Neuronal stem cell (in vitro differentiated cells): ENCODE measurements at regions not wholly inside any gene's neighbourhood (a gene's known extent, or its start where the extent isn't known, plus 50 kb on each side); places are given as distances from the start of the nearest gene placed in this dataset.

ENCODE experiments used
- DNase-seq: peaks from one replicate; pipeline ENCODE4 v3.0.0-alpha.2; 2013; ENCODE audit warnings: low spot score
- H2AFZ ChIP-seq: one replicate; pipeline ENCODE4 v1.6.1; 2013; ENCODE audit warnings: mild to moderate bottlenecking, low read length, inconsistent platforms
- H2AK5ac ChIP-seq: 2 replicates; pipeline ENCODE4 v1.6.1; 2013; ENCODE audit warnings: low read depth, mild to moderate bottlenecking, inconsistent platforms, low read length, moderate library complexity, mixed read lengths
- H2BK120ac ChIP-seq: 2 replicates; pipeline ENCODE4 v1.6.1; 2013; ENCODE audit warnings: low read depth, mild to moderate bottlenecking, inconsistent platforms, low read length, moderate library complexity, mixed read lengths
- H2BK12ac ChIP-seq: one replicate; pipeline ENCODE4 v1.6.1; 2013; ENCODE audit warnings: low read length, inconsistent platforms
- H2BK15ac ChIP-seq: 2 replicates; pipeline ENCODE4 v1.6.1; 2013; ENCODE audit warnings: mild to moderate bottlenecking, low read length, inconsistent platforms, mixed read lengths
- H2BK5ac ChIP-seq: one replicate; pipeline ENCODE4 v1.6.1; 2013; ENCODE audit warnings: inconsistent platforms, mild to moderate bottlenecking, low read length, moderate library complexity
- H3K14ac ChIP-seq: one replicate; pipeline ENCODE4 v1.6.1; 2013; ENCODE audit warnings: low read length, inconsistent platforms
- H3K18ac ChIP-seq: 2 replicates; pipeline ENCODE4 v1.6.1; 2013; ENCODE audit warnings: low read length, inconsistent platforms
- H3K23ac ChIP-seq: 2 replicates; pipeline ENCODE4 v1.6.1; 2013; ENCODE audit warnings: low read depth, mild to moderate bottlenecking, mixed read lengths, low read length, inconsistent platforms; ENCODE audit not compliant: poor library complexity
- H3K27ac ChIP-seq: replicated peaks from 3 replicates; pipeline ENCODE4 v1.5.1; 2013; ENCODE audit warnings: low read length, inconsistent platforms
- H3K27me3 ChIP-seq, 3 experiments: 2 replicates each; pipeline ENCODE4 v1.6.1; 2013; ENCODE audit warnings: low read length in 3 of 3, mild to moderate bottlenecking in 2 of 3, inconsistent platforms in 1 of 3, low read depth in 1 of 3, mixed read lengths in 1 of 3, moderate library complexity in 1 of 3; ENCODE audit not compliant: control insufficient read depth in 3 of 3, insufficient read depth in 3 of 3
- H3K36me3 ChIP-seq, 2 donors: replicated peaks in 1 of 2; 2 replicates each; pipeline ENCODE4 v1.6.1; 2013; ENCODE audit warnings: low read length in 2 of 2; ENCODE audit not compliant: control insufficient read depth in 2 of 2, insufficient read depth in 2 of 2
- H3K4ac ChIP-seq: 2 replicates; pipeline ENCODE4 v1.6.1; 2013; ENCODE audit warnings: inconsistent platforms, mild to moderate bottlenecking, low read length, moderate library complexity
- H3K4me1 ChIP-seq, 2 donors: 1 replicate in 1 of 2; 2 replicates in 1 of 2; pipeline ENCODE4 v1.6.1; 2013; ENCODE audit warnings: low read length in 2 of 2, low read depth in 1 of 2; ENCODE audit not compliant: control insufficient read depth in 2 of 2, insufficient read depth in 1 of 2
- H3K4me2 ChIP-seq: one replicate; pipeline ENCODE4 v1.6.1; 2013; ENCODE audit warnings: mild to moderate bottlenecking, low read length, inconsistent platforms; ENCODE audit not compliant: insufficient read depth, poor library complexity, severe bottlenecking
- H3K4me3 ChIP-seq, 2 donors: 2 replicates each; pipeline ENCODE4 v1.5.1; 2013; ENCODE audit warnings: low read length in 2 of 2, mild to moderate bottlenecking in 2 of 2, inconsistent platforms in 1 of 2, moderate library complexity in 1 of 2
- H3K79me1 ChIP-seq: one replicate; pipeline ENCODE4 v1.6.1; 2013; ENCODE audit warnings: low read depth, mild to moderate bottlenecking, inconsistent platforms, low read length, moderate library complexity
- H3K9ac ChIP-seq: one replicate; pipeline ENCODE4 v1.6.1; 2013; ENCODE audit warnings: mild to moderate bottlenecking, low read depth, low read length, inconsistent platforms; ENCODE audit not compliant: poor library complexity
- H3K9me3 ChIP-seq, 2 donors: replicated peaks in 1 of 2; 2 replicates each; pipeline versions ENCODE3 to v1.6.1; 2013; ENCODE audit warnings: low read length in 2 of 2, mild to moderate bottlenecking in 2 of 2, inconsistent platforms in 1 of 2, low read depth in 1 of 2, mixed read lengths in 1 of 2, moderate library complexity in 1 of 2; ENCODE audit not compliant: control insufficient read depth in 2 of 2, insufficient read depth in 1 of 2
- H4K8ac ChIP-seq: one replicate; pipeline ENCODE4 v1.6.1; 2013; ENCODE audit warnings: low read depth, mild to moderate bottlenecking, inconsistent platforms, low read length, moderate library complexity
- H4K91ac ChIP-seq: one replicate; pipeline ENCODE4 v1.6.1; 2013; ENCODE audit warnings: low read length, low read depth, mild to moderate bottlenecking, inconsistent platforms; ENCODE audit not compliant: poor library complexity
- WGBS, 2 donors: extraction: QIAGEN DNeasy Blood & Tissue Kit; methylation state at CpG; one replicate each; pipeline ENCODE4 v1.1.7; 2013; ENCODE audit warnings: missing lambda C conversion rate in 2 of 2, mixed read lengths in 1 of 2; ENCODE audit not compliant: insufficient read length in 2 of 2, insufficient replicate concordance in 1 of 2; ENCODE audit errors: extremely low coverage in 2 of 2; 5-methylcytosine and 5-hydroxymethylcytosine counted together

GRCh38 chr3:135844386-135844785 is 121.1 kb upstream of the PPP2R3A start:
- Histone ChIP-seq H3K27me3 (no peaks in the 10 kb centered on the region), H3K9ac (no peak overlapping the region), H2BK12ac (no peak overlapping the region), H3K14ac (no peak overlapping the region), H3K79me1 (no peaks in the 10 kb centered on the region), H2BK120ac (no peak overlapping the region), H3K23ac (no peak overlapping the region), H2AFZ (no peak overlapping the region), H3K4me2 (no peak overlapping the region), H3K27ac (no peak overlapping the region), H4K91ac (no peak overlapping the region), H3K4me3 (no peak overlapping the region), H3K4me1 (no peaks in the 10 kb centered on the region), H3K9me3 (no peaks in the 10 kb centered on the region), H3K4ac (no peak overlapping the region), H2AK5ac (no peak overlapping the region), H2BK5ac (no peak overlapping the region), H3K18ac (no peak overlapping the region), H4K8ac (no peak overlapping the region), H2BK15ac (no peak overlapping the region), H3K36me3 (no peaks in the 10 kb centered on the region)
- DNase-seq: no peak

DNA sequence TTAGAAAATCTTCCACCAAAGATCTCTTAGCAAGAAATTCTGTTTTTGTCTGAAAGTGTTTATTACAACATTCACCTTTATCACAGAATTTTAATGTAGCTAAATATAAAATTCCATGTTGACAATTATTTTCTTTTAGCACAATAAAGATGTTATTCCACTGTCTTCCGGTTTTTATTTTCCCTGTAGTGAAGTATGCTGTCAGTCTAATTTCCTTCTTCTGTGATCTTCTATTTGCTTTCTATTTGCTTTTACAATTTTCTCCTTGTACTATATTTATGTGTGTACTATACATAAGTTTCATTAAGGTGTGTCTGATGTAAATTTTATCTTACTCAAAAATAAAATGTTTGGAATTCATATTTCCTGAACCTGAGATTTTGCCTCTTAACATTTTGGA is 117.5 kb upstream of the PPP2R3A start:
- Histone ChIP-seq H3K9ac (no peak overlapping the region), H3K18ac (no peak overlapping the region), H3K27ac (no peak overlapping the region), H4K91ac (no peak overlapping the region), H3K9me3 (no peaks in the 10 kb centered on the region), H2BK120ac (no peak overlapping the region), H2AFZ (no peak overlapping the region), H4K8ac (no peak overlapping the region), H2BK5ac (no peak overlapping the region), H2BK15ac (no peak overlapping the region), H3K4me3 (no peak overlapping the region), H3K4me1 (no peaks in the 10 kb centered on the region), H3K27me3 (no peaks in the 10 kb centered on the region), H3K4ac (no peak overlapping the region), H3K4me2 (no peak overlapping the region), H3K14ac (no peak overlapping the region), H3K23ac (no peak overlapping the region), H2BK12ac (no peak overlapping the region), H3K36me3 (no peaks in the 10 kb centered on the region), H3K79me1 (no peaks in the 10 kb centered on the region), H2AK5ac (no peak overlapping the region)
- no CpG with 5 or more reads among the region's 1 CpG for WGBS, 2 donors
- no peak for DNase-seq

DNA sequence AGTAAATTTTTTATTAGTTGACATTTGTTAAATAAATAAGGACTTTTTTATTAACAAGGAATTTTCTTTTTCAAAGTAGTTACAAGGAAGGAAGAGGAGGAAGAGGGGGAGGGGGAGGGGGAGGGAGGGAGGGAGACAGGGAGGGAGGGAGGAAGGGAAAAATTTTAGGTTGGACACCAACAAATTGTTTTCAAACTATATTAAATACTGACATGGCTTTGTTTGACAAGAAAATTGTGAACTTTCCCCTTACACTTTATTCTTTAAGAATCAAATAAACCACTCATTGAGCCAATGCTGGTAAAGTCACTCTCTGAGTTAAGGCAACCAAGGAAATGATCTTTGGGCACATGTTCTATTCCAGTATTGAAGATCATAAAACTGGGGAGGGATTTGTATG is 115.7 kb upstream of the PPP2R3A start:
- no peak overlapping the region for H3K23ac ChIP-seq
- no peak overlapping the region for H3K27ac ChIP-seq
- H3K14ac ChIP-seq: no peak overlapping the region
- no peak overlapping the region for H2AK5ac ChIP-seq
- H3K4me3 ChIP-seq: no peak overlapping the region
- no peak overlapping the region for H3K18ac ChIP-seq
- no peak overlapping the region for H3K9ac ChIP-seq
- H3K4me1 ChIP-seq: no peaks in the 10 kb centered on the region
- DNase-seq: no peak
- no peak overlapping the region for H4K91ac ChIP-seq
- H2AFZ ChIP-seq: no peak overlapping the region
- no peak overlapping the region for H2BK12ac ChIP-seq
- H3K4me2 ChIP-seq: no peak overlapping the region
- no peak overlapping the region for H2BK5ac ChIP-seq
- no peaks in the 10 kb centered on the region for H3K79me1 ChIP-seq
- no peak overlapping the region for H3K4ac ChIP-seq
- no peaks in the 10 kb centered on the region for H3K9me3 ChIP-seq
- no peaks in the 10 kb centered on the region for H3K36me3 ChIP-seq
- H2BK120ac ChIP-seq: no peak overlapping the region
- no peaks in the 10 kb centered on the region for H3K27me3 ChIP-seq
- no peak overlapping the region for H4K8ac ChIP-seq
- no peak overlapping the region for H2BK15ac ChIP-seq

- no CpG with 5 or more reads among the region's 4 CpGs for WGBS, 2 donors
- Histone ChIP-seq H2BK12ac (no peak overlapping the region), H3K27me3 (no peaks in the 10 kb centered on the region), H3K79me1 (no peaks in the 10 kb centered on the region), H4K8ac (no peak overlapping the region), H3K4ac (no peak overlapping the region), H3K27ac (no peak overlapping the region), H2BK120ac (no peak overlapping the region), H2AK5ac (no peak overlapping the region), H3K18ac (no peak overlapping the region), H3K36me3 (no peaks in the 10 kb centered on the region), H2BK15ac (no peak overlapping the region), H2BK5ac (no peak overlapping the region), H3K4me3 (no peak overlapping the region), H2AFZ (no peak overlapping the region), H4K91ac (no peak overlapping the region), H3K4me2 (no peak overlapping the region), H3K9me3 (no peaks in the 10 kb centered on the region), H3K9ac (no peak overlapping the region), H3K23ac (no peak overlapping the region), H3K4me1 (no peaks in the 10 kb centered on the region), H3K14ac (no peak overlapping the region)
- DNase-seq: no peak
These were observed 114.1 kb upstream of the PPP2R3A start for GRCh38 chr3:135851201-135852081.
